Frontal cortex (tissue), 3 donors: ENCODE measurements at regions not wholly inside any gene's neighbourhood (a gene's known extent, or its start where the extent isn't known, plus 50 kb on each side); places are given as distances from the start of the nearest gene placed in this dataset.
"Not testable (repeated sequence)": the region's sequence is repeated elsewhere in the genome, so short reads cannot be mapped to it uniquely, and the experiment has no call there.

Experiments
- DNase-seq, 2 donors: peaks; one replicate each; pipeline ENCODE4 v3.0.0; 2012; ENCODE audit warnings: low spot score in 2 of 2
- FAIRE-seq: peaks from 2 replicates; lab custom pipeline; 2012; peaks lifted over from hg19 to GRCh38; lab: Jason Lieb, UNC
- donor health status: control.
- donor health status: control.
- donor health status: control.

DNA sequence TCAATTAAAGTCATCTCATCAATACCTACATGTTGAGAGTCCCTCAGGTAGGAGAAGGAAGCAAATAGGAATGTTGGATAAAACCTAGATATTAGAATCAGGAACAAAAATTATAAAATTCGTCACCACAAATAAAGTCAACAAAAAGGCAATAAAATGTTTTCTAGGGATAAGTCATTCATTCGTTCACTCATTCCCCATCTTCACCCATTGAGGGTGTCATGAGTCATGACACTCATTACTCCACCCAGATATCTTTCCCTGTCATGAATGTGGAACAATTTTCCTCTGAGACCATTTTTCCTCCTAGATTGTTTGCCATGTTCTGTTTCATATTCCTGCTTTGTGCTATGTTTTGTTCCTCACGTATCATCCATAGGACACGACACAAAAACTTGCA is 50.9 kb upstream of the OLIG3 start:
- DNase-seq (no peak), FAIRE-seq (no peak)

DNA sequence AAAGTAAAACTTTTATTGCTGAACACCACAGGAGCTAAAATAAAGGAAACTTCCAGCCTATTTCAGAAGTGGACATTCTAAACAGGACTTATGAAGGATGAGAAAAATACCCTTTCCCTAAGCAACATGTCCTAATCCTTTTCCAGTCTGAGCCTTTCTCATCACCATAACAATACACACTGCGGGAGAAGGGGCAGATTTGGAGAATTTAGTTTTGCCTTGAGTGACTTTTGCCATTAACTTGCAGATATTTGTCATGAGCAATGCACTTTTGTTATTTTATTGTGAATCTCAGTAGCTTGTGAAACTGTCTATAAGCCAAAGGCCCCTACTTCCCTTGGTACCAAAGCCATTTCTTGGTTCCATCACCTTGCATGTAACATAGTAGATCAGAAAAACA is 53.0 kb upstream of the OLIG3 start:
- FAIRE-seq (no peak), DNase-seq (no peak)

- no peak for FAIRE-seq
- DNase-seq, result no peak
Measured at GRCh38 chr6:137547601-137548000, 53.4 kb upstream of the OLIG3 start.

DNA sequence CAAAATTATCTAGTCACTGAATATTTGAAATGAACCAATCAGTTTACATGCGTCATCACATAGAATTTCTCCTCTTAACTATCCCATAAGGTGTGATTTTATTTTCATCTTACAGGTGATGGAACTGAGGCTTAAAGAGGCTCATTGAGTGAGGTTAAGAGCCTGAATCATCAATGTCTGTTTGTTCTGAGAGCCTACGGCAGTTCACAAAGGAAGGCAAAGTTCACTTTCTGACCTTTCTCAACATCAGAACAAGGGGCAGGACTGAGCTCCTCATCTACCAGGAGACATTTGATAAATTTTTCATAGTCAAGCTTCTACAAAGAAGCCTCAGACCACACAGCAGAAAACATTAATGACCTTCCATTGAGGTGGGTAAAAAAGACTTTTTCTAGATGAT is 54.9 kb upstream of the OLIG3 start:
- DNase-seq (no peak), FAIRE-seq (no peak)

- no peak for FAIRE-seq
- DNase-seq, result no peak
Measured at GRCh38 chr6:137550535-137550934, 56.3 kb upstream of the OLIG3 start.

GRCh38 chr6:137552146-137552545 is 58.0 kb upstream of the OLIG3 start:
- FAIRE-seq (no peak), DNase-seq (no peak)

- FAIRE-seq (no peak), DNase-seq (no peak)
Measured at GRCh38 chr6:137552809-137553208, 58.6 kb upstream of the OLIG3 start.

DNA sequence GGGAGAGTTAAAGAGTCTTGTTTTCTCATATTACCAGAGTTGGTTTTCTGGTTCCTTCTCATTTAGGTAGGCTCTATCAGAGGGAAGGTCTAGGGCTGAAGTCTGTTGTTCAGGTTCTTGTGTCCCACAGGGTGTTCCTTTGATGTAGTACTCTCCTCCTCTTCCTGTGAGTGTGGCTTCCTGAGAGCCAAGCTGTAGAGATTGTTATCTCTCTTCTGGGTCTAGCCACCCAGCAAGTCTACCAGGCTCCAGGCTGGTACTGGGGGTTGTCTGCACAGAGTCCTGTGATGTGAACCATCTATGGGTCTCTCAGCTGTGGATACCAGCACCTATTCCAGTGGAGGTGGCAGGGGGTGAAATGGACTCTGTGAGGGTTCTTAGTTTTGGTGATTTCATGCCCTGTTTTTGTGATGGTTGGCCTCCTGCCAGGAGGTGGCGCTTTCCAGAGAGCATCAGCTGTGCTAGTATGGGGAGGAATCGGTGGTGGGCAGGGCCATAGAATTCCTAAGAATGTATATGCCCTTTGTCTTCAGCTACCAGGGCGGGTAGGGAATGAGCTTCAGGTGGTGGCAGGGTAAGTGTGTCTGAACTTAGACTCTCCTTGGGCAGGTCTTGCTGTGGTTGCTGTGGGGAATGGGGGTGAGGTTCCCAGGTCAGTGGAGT is 65.5 kb upstream of the OLIG3 start:
- not testable (repeated sequence) for DNase-seq, FAIRE-seq

GRCh38 chr6:137560184-137560563 is 66.0 kb upstream of the OLIG3 start:
- no peak for DNase-seq
- FAIRE-seq, result no peak

DNA sequence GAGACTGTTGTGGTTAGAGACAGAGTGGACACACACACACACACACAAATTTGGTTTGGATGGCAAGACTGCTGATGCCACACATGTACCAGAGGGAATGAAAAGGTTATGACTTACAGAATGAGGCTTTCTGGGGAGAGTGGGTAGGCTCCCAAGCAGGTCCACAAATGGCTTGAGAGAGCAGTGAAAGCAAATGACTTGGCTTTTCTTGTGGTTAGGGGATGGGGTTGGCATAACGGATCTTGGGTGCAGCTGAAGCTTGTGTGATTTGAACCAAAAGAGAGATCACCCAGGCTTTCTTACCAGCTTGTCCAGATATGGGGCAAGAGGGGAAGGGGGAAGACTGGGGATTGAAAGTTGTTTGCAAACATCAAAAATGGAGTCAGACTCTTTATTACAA is 73.9 kb upstream of the OLIG3 start:
- DNase-seq, result no peak
- no peak for FAIRE-seq

DNA sequence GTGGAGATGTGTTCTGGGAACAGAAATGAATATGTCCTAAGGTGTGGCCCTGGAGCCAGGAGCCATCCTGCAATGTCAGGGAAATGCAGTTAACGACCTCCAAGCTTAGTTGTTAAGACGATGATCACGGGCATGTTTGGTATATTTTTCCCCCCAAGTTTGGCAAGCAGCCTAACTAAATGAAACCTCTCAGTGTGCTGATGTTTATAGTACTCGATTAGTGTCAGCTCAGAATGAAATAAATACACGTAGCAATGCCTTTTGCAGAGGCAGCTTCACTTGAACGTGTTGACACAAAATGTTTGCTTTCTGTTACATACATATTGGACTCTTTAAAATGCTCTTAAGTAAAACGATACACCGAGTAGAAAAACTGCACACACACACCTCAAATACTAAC is 76.2 kb upstream of the OLIG3 start:
- DNase-seq (no peak), FAIRE-seq (no peak)

DNA sequence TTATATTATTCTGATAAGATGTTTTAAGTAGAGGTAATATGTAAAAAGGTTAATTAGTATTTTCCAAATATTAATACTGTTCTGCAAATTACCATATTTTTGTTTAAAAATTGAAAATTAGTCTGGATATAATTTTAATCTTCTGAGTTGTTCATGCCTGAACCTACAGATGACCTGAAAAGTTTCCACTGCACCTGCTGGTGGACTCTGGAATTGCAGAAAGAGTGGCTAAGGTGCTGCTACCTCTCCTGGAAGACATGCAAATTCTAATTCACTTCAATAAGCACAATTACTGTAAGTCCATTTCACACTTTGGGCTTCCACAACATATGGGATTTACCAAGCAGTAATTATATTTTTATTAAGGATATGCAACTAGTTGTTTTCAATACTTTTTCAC is 77.7 kb upstream of the OLIG3 start:
- DNase-seq (no peak), FAIRE-seq (no peak)

DNA sequence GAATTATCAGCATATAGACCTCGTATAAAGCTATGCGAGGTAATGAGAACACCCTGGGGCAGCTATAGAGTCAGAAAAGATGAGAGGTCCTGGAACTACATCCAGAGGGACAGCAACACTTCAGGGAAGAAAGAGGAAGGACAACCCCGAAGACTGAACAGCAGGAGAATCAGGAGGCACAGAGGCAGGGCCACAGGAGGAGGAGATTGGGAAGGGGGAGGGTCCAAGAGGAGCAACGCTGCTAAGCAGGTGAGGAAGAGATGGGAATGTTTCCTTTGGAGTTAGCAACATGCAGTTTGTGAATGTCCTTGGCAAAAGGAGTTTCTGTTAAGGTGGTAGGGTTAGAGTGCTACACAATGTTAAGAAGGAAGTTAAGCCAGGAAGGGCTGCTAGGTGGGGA is 79.5 kb upstream of the OLIG3 start:
- DNase-seq (no peak), FAIRE-seq (no peak)

DNA sequence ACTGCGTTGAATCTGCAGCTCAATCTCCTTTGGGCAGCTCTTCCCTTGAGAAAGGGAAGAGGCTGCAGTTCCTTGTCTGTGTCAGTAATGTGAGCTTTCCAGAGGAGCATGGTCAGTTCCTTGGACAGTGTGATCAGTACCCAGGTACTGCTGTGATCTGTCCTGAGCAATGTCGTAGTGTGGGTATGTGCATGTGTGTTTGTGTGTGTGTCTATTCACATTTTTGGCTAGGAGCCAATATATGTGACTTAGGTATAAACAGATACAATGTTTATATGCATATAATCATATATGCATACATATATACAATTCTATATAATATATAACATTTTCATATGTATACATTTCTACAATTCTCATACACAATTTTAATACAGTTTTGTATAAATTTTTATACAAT is 85.4 kb upstream of the OLIG3 start:
- DNase-seq, result no peak
- FAIRE-seq, result no peak

DNA sequence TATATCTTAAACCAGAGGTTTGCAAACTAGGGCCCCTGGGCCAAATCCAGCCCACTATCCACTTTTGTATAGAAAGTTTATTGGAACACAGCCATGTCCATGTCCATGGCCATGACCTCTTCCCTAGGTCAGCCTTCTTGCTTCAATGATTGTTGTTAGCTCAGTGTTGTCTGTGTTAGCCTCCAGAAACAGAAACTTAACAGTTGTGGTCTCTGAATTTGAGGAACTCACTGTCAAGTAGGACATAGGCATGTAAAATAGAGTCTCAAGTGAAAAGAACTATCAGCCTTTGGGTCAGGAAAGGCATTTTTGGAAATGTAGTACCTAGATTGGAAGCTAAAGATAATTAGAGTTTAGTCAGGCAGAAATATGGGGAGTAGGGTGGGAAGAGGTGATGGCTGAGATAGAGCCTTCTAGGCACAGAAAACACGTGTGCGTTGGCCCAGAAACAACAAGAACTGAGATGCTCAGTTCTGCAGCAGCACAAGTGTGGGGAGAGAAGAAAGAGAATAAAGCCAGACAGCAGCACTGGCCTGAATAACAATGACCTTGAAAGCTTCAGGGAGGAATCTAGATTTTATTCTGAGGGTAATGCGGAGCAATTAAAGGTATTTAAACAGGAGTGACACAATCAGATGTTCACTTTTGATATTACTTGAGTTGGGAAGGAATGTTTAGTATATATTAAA is 87.0 kb upstream of the OLIG3 start:
- FAIRE-seq (no peak), DNase-seq (no peak)

GRCh38 chr6:137583519-137583918 is 89.3 kb upstream of the OLIG3 start:
- FAIRE-seq, result not testable (repeated sequence)

GRCh38 chr6:137588472-137588871 is 94.3 kb upstream of the OLIG3 start:
- no peak for DNase-seq

More at GRCh38 chr6:137583519-137583918, 89.3 kb upstream of the OLIG3 start:
- DNase-seq, result not testable (repeated sequence)

GRCh38 chr6:137589067-137589848 is 95.1 kb upstream of the OLIG3 start:
- no peak for DNase-seq
- no peak for FAIRE-seq

More at GRCh38 chr6:137588472-137588871, 94.3 kb upstream of the OLIG3 start:
- FAIRE-seq, result no peak

DNA sequence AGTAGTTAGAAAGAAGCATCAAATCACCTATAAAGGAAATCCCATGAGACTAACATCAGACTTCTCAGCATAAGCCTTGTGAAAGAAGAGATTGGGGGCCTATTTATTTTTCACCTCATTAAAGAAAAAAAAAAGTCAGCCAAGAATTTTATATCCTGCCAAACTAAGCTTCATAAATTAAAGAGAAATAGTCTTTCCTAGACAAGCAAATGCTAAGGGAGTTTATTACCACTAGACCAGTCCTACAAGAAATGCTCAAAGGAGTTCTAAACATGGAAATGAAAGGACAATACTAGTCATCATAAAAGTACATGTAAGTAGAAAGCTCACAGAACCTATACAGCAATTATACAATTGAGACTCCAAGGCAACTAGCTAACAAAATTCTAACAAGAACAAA is 96.5 kb upstream of the OLIG3 start:
- no peak for DNase-seq
- FAIRE-seq, result no peak

GRCh38 chr6:137601471-137601870 is 107.3 kb upstream of the OLIG3 start:
- DNase-seq, result peak in 1 of 2 donors; percentile 5
- FAIRE-seq, result no peak
